ENCODE measurements at regions not wholly inside any gene's neighbourhood (a gene's known extent, or its start where the extent isn't known, plus 50 kb on each side); places are given as distances from the start of the nearest gene placed in this dataset.

- no peak for TF ChIP-seq CTCF (IDR thresholded peaks at IDR 0.05)
- no peak for TF ChIP-seq POLR2A (IDR thresholded peaks at IDR 0.05)
Observed at GRCh38 chr4:154983714-154984113, 202.6 kb downstream of the RBM46 start.

All from ovary (tissue), 3 donors.